ENCODE measurements at regions not wholly inside any gene's neighbourhood (a gene's known extent, or its start where the extent isn't known, plus 50 kb on each side); places are given as distances from the start of the nearest gene placed in this dataset.

DNA sequence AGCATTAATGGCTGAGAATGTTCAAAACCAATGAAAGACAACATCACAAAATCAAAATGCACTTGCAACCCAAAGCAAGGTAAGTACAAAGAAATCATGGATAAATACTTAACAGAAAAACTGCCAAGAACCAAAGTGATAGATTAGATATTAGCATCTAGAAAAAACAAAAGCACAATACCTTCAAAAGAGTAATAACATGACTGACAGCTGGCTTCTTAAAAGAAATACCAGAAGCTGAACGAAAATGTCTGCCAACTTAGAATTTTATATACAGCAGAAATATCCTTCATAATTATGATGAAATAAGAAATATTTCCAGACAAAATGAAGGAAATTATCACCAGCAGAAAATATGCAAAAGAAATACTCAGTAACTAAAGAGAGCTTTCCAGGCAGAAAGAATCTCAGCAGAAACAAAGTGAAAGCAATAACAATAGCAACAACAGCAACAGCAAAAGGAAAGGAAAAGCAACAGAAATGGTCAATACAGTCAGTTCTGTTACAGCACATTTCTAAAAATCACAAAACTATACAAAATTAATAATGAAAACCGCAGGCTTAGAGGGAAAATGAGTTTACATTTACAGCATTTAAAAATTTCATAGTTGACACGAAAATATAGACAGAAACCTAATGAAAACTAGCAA lies 121.5 kb upstream of the MAN1A1 start (continued):
- TF ChIP-seq ZNF514 (tag by site-specific recombination; IDR thresholded peaks at IDR 0.05): no peak
- TF ChIP-seq, protein P1, sequence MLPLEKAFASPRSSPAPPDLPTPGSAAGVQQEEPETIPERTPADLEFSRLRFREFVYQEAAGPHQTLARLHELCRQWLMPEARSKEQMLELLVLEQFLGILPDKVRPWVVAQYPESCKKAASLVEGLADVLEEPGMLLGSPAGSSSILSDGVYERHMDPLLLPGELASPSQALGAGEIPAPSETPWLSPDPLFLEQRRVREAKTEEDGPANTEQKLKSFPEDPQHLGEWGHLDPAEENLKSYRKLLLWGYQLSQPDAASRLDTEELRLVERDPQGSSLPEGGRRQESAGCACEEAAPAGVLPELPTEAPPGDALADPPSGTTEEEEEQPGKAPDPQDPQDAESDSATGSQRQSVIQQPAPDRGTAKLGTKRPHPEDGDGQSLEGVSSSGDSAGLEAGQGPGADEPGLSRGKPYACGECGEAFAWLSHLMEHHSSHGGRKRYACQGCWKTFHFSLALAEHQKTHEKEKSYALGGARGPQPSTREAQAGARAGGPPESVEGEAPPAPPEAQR (tag by site-specific recombination; IDR thresholded peaks at IDR 0.05): no peak
- TF ChIP-seq ZNF707 (tag by site-specific recombination; IDR thresholded peaks at IDR 0.05): no peak
- no peak for TF ChIP-seq ZNF785 (tag by site-specific recombination; IDR thresholded peaks at IDR 0.05)
- TF ChIP-seq ZNF530 (tag by site-specific recombination; IDR thresholded peaks at IDR 0.05; ENCODE audit: low read depth): no peak
- no peak for TF ChIP-seq ZNF600 (tag by site-specific recombination; IDR thresholded peaks at IDR 0.05)

DNA sequence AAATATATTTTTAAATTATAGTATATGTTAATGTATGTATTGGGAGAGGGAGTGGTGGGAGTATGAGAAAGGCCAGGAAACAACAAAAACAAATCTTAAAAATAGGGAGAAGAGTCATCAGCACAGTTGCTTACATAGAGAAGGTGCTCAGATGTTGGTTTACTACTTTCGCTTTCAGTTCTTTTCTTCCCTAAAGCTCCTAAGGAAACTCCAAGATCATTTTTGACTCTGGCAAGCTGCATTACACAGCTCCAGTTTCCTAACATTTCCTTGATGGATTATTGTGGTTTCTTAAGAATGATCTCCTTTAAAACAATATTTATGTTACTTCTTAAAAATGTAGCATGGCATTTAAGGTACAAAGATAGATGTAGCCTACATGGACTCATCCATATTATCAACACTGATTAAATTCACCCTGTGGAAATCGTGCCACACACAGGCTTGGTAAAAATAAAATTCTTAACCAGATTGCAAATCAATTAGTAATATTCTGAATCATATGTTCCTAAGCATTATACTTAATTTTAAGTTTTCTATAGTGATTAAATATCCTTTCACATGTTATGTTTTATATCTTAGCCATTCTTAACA lies 118.0 kb upstream of the MAN1A1 start:
- ChIA-PET POLR2A (no interaction called here), CTCF (interaction anchor here (0.6 to 0.8 kb wide), 2 partner anchors 319 to 394 kb away, joined by 3 to 4 read pairs; no protein-coding TSS in a partner anchor)
- no peak overlapping the region for H3K4me3 ChIP-seq (ENCODE audit: low read depth, low read length)

More for the DNA sequence above, 118.0 kb upstream of the MAN1A1 start:
- H3K4me1 ChIP-seq (ENCODE audit: control insufficient read depth, insufficient read depth, low read length): no peaks in the 10 kb centered on the region
- H3K36me3 ChIP-seq (ENCODE audit: control insufficient read depth in 2 of 2, insufficient read depth in 1 of 2, low read length in 2 of 2): no peaks in the 10 kb centered on the region
- no peak for TF ChIP-seq KLF8 (tag by site-specific recombination; IDR thresholded peaks at IDR 0.05)
- no peak for TF ChIP-seq BCL11B (tag by site-specific recombination; IDR thresholded peaks at IDR 0.05; ENCODE audit: low read depth)
- no peak for TF ChIP-seq OVOL3 (tag by site-specific recombination; IDR thresholded peaks at IDR 0.05)
- no peak for TF ChIP-seq ZNF155 (tag by site-specific recombination; IDR thresholded peaks at IDR 0.05)
- TF ChIP-seq ZNF596 (tag by site-specific recombination; IDR thresholded peaks at IDR 0.05): no peak
- no peak for TF ChIP-seq SP7 (tag by site-specific recombination; IDR thresholded peaks at IDR 0.05)
- TF ChIP-seq HOXD13 (CRISPR knock-in tag; IDR thresholded peaks at IDR 0.05; ENCODE audit: borderline replicate concordance): no peak
- no peak for TF ChIP-seq ZNF169 (tag by site-specific recombination; IDR thresholded peaks at IDR 0.05)
- no peak for TF ChIP-seq ZNF248 (tag by site-specific recombination; IDR thresholded peaks at IDR 0.05)
- TF ChIP-seq ZFHX2 (tag by site-specific recombination; conservative IDR thresholded peaks at IDR 0.05): no peak
- TF ChIP-seq ZBTB8A (tag by site-specific recombination; IDR thresholded peaks at IDR 0.05): no peak
- TF ChIP-seq ZNF423 (tag by site-specific recombination; IDR thresholded peaks at IDR 0.05): no peak
- TF ChIP-seq, protein P2, sequence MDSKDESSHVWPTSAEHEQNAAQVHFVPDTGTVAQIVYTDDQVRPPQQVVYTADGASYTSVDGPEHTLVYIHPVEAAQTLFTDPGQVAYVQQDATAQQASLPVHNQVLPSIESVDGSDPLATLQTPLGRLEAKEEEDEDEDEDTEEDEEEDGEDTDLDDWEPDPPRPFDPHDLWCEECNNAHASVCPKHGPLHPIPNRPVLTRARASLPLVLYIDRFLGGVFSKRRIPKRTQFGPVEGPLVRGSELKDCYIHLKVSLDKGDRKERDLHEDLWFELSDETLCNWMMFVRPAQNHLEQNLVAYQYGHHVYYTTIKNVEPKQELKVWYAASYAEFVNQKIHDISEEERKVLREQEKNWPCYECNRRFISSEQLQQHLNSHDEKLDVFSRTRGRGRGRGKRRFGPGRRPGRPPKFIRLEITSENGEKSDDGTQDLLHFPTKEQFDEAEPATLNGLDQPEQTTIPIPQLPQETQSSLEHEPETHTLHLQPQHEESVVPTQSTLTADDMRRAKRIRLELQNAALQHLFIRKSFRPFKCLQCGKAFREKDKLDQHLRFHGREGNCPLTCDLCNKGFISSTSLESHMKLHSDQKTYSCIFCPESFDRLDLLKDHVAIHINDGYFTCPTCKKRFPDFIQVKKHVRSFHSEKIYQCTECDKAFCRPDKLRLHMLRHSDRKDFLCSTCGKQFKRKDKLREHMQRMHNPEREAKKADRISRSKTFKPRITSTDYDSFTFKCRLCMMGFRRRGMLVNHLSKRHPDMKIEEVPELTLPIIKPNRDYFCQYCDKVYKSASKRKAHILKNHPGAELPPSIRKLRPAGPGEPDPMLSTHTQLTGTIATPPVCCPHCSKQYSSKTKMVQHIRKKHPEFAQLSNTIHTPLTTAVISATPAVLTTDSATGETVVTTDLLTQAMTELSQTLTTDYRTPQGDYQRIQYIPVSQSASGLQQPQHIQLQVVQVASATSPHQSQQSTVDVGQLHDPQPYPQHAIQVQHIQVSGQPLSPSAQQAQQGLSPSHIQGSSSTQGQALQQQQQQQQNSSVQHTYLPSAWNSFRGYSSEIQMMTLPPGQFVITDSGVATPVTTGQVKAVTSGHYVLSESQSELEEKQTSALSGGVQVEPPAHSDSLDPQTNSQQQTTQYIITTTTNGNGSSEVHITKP (tag by site-specific recombination; IDR thresholded peaks at IDR 0.05): no peak
- TF ChIP-seq, protein P3, sequence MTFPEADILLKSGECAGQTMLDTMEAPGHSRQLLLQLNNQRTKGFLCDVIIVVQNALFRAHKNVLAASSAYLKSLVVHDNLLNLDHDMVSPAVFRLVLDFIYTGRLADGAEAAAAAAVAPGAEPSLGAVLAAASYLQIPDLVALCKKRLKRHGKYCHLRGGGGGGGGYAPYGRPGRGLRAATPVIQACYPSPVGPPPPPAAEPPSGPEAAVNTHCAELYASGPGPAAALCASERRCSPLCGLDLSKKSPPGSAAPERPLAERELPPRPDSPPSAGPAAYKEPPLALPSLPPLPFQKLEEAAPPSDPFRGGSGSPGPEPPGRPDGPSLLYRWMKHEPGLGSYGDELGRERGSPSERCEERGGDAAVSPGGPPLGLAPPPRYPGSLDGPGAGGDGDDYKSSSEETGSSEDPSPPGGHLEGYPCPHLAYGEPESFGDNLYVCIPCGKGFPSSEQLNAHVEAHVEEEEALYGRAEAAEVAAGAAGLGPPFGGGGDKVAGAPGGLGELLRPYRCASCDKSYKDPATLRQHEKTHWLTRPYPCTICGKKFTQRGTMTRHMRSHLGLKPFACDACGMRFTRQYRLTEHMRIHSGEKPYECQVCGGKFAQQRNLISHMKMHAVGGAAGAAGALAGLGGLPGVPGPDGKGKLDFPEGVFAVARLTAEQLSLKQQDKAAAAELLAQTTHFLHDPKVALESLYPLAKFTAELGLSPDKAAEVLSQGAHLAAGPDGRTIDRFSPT (tag by site-specific recombination; IDR thresholded peaks at IDR 0.05): no peak
- TF ChIP-seq ZNF510 (tag by site-specific recombination; IDR thresholded peaks at IDR 0.05; ENCODE audit: insufficient replicate concordance): no peak
- TF ChIP-seq ZSCAN23 (tag by site-specific recombination; IDR thresholded peaks at IDR 0.05): no peak
- no peak for TF ChIP-seq FEZF1 (tag by site-specific recombination; IDR thresholded peaks at IDR 0.05)
- no peak overlapping the region for H3K27ac ChIP-seq (ENCODE audit: extremely low read depth, low read depth, low read length)
- no peaks in the 10 kb centered on the region for H3K9me3 ChIP-seq (ENCODE audit: control insufficient read depth, insufficient read depth, low read depth, low read length)

All from HEK293 (cell line).